ENCODE measurements at regions not wholly inside any gene's neighbourhood (a gene's known extent, or its start where the extent isn't known, plus 50 kb on each side); places are given as distances from the start of the nearest gene placed in this dataset.
"Not testable (repeated sequence)": the region's sequence is repeated elsewhere in the genome, so short reads cannot be mapped to it uniquely, and the experiment has no call there.

DNA sequence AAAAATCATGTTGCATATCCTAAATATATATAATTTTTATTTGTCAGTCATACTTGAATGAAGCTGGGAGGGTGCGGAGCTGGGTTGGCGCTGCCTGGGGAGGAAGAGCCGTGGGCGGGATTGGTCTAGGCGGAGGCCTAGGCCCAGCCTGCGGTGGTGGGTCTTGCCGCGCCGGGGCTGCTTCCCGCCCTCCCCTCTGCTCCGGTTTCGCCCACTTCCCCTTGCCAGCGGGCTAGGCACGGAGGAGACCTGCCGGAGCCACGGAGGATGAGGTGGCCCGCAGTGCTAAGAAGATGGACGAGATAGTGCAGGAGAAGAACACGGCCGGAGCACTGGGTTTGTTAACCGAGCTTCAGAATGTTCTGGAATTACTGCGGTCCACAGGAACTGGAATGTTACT, 54.0 kb upstream of the IGFBPL1 start:
- CTCF ChIA-PET, result interaction anchor here (0.6 kb wide), 1 partner anchor 89 kb away, joined by 3 read pairs; no protein-coding TSS in a partner anchor
- no peak for TF ChIP-seq MYC (IDR thresholded peaks at IDR 0.05; ENCODE audit: low read depth, low read length)
- TF ChIP-seq FOS (IDR thresholded peaks at IDR 0.05; ENCODE audit: borderline replicate concordance, insufficient read depth, low read length), result no peak
- TF ChIP-seq GATA2 (IDR thresholded peaks at IDR 0.05; ENCODE audit: insufficient read depth, insufficient read length, low read depth, low read length), result no peak
- TF ChIP-seq, protein P1, sequence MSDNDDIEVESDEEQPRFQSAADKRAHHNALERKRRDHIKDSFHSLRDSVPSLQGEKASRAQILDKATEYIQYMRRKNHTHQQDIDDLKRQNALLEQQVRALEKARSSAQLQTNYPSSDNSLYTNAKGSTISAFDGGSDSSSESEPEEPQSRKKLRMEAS (IDR thresholded peaks at IDR 0.05; ENCODE audit: insufficient read depth, insufficient read length), result no peak
- TF ChIP-seq POLR2A (IDR thresholded peaks at IDR 0.05; ENCODE audit: low read depth, low read length), result no peak
- TF ChIP-seq POLR2AphosphoS5 (IDR thresholded peaks at IDR 0.05; ENCODE audit: insufficient read depth, low read depth, low read length), result no peak
- TF ChIP-seq JUN (IDR thresholded peaks at IDR 0.05; ENCODE audit: borderline replicate concordance, insufficient read depth, insufficient read length, low read depth), result no peak
- Histone ChIP-seq H3K9me1 (replicated peaks; ENCODE audit: control insufficient read depth, extremely low read depth, insufficient read depth, low read length) (no peaks in the 10 kb centered on the region), H4K20me1 (replicated peaks; ENCODE audit: control insufficient read depth, extremely low read depth, insufficient read depth, low read length) (no peaks in the 10 kb centered on the region), H3K4me2 (ENCODE audit: insufficient read depth, low read length) (no peak overlapping the region), H3K9ac (replicated peaks; ENCODE audit: extremely low read depth, insufficient read depth, low read length) (no peak overlapping the region), H3K4me3 (replicated peaks in 1 of 3; ENCODE audit: insufficient read depth in 1 of 3, low read depth in 1 of 3, low read length in 3 of 3) (no peak overlapping the region), H3K36me3 (ENCODE audit: control insufficient read depth in 2 of 2, extremely low read depth in 1 of 2, insufficient read depth in 2 of 2, low read length in 2 of 2) (no peaks in the 10 kb centered on the region), H3K9me3 (replicated peaks; ENCODE audit: control insufficient read depth, insufficient read depth, low read length) (no peaks in the 10 kb centered on the region), H2AFZ (ENCODE audit: low read depth, low read length) (no peak overlapping the region), H3K27ac (ENCODE audit: insufficient read depth, low read depth, low read length) (no peak overlapping the region), H3K79me2 (ENCODE audit: control insufficient read depth, insufficient read depth, low read length) (no peaks in the 10 kb centered on the region), H3K4me1 (ENCODE audit: control insufficient read depth, extremely low read depth, insufficient read depth, low read length) (no peaks in the 10 kb centered on the region), H3K27me3 (ENCODE audit: control insufficient read depth in 2 of 2, insufficient read depth in 2 of 2, low read length in 2 of 2) (no peaks in the 10 kb centered on the region)
- intact Hi-C loops (cut with micrococcal nuclease), result no loop called here
- DNase-seq (ENCODE audit: low read depth, low spot score) (no peak), FAIRE-seq (no peak)
- POLR2A ChIA-PET, result no interaction called here
- BruUV-seq (replicated peaks), result no TSS peak
- dilution Hi-C loops (cut with MboI; ENCODE audit: extremely low pct_ligation_motif_present, low sequenced_read_pairs), result no loop called here

DNA sequence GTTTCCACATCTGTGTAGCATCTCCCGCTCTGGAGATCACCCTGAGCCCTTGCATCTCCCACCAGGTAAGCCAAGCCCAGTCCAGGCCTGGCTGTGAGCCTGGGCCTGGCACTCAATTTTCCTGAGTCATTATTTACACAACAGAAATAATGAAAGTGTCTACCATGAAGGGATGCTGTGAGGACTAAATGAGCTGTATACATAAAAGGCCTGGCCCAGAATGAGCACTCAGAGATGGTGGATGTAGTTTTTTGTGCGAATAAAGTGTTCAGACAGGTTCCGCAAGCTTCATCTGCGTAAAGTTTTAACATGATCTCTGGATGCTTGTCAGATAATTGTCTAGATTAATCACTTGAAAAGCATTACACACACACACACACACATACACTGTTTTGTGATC, 50.2 kb upstream of the IGFBPL1 start:
- DNase-seq (ENCODE audit: low read depth, low spot score); H3K4me1 ChIP-seq (ENCODE audit: control insufficient read depth, extremely low read depth, insufficient read depth, low read length); BruUV-seq (replicated peaks); H3K36me3 ChIP-seq (ENCODE audit: control insufficient read depth in 2 of 2, extremely low read depth in 1 of 2, insufficient read depth in 2 of 2, low read length in 2 of 2); H3K79me2 ChIP-seq (ENCODE audit: control insufficient read depth, insufficient read depth, low read length); H3K27ac ChIP-seq (ENCODE audit: insufficient read depth, low read depth, low read length); H3K9ac ChIP-seq (replicated peaks; ENCODE audit: extremely low read depth, insufficient read depth, low read length); H4K20me1 ChIP-seq (replicated peaks; ENCODE audit: control insufficient read depth, extremely low read depth, insufficient read depth, low read length); intact Hi-C loops (cut with micrococcal nuclease); H3K9me3 ChIP-seq (replicated peaks; ENCODE audit: control insufficient read depth, insufficient read depth, low read length); CTCF ChIA-PET; dilution Hi-C loops (cut with MboI; ENCODE audit: extremely low pct_ligation_motif_present, low sequenced_read_pairs); H3K9me1 ChIP-seq (replicated peaks; ENCODE audit: control insufficient read depth, extremely low read depth, insufficient read depth, low read length); H3K4me3 ChIP-seq (replicated peaks in 1 of 3; ENCODE audit: insufficient read depth in 1 of 3, low read depth in 1 of 3, low read length in 3 of 3); H3K27me3 ChIP-seq (ENCODE audit: control insufficient read depth in 2 of 2, insufficient read depth in 2 of 2, low read length in 2 of 2); H2AFZ ChIP-seq (ENCODE audit: low read depth, low read length); POLR2A ChIA-PET; H3K4me2 ChIP-seq (ENCODE audit: insufficient read depth, low read length): not testable (repeated sequence)
- peak; percentile 24 for FAIRE-seq
